GM06990 (cell line): ENCODE measurements at regions not wholly inside any gene's neighbourhood (a gene's known extent, or its start where the extent isn't known, plus 50 kb on each side); places are given as distances from the start of the nearest gene placed in this dataset.

ENCODE experiments used
- DNase-seq: peaks from one replicate; pipeline ENCODE4 v3.0.0-alpha.2; 2011; ENCODE audit not compliant: insufficient read length; ENCODE audit errors: extremely low read depth
- H3K27me3 ChIP-seq: replicated peaks from 2 replicates; pipeline ENCODE4 v1.6.0; 2011; ENCODE audit warnings: low read length; ENCODE audit not compliant: control insufficient read depth, insufficient read depth
- H3K36me3 ChIP-seq: 2 replicates; pipeline ENCODE4 v1.5.1; 2011; ENCODE audit warnings: low read length; ENCODE audit not compliant: control insufficient read depth, insufficient read depth
- H3K4me3 ChIP-seq: replicated peaks from 2 replicates; pipeline ENCODE4 v1.5.1; 2011; ENCODE audit warnings: low read depth, mild to moderate bottlenecking, control low read depth, low read length
- CTCF ChIP-seq: IDR thresholded peaks from 2 replicates; pipeline ENCODE4 v1.5.1; 2011; ENCODE audit warnings: low read length, control low read depth, mild to moderate bottlenecking, inconsistent platforms; ENCODE audit not compliant: insufficient read depth, poor library complexity, severe bottlenecking

GRCh38 chr10:105674448-105674847, 1033.4 kb downstream of the SORCS3 start:
- TF ChIP-seq CTCF: no peak
- Histone ChIP-seq H3K4me3 (no peak overlapping the region), H3K36me3 (no peaks in the 10 kb centered on the region), H3K27me3 (no peaks in the 10 kb centered on the region)
- DNase-seq: no peak

GRCh38 chr10:105658696-105659095, 1017.6 kb downstream of the SORCS3 start:
- no peak for TF ChIP-seq CTCF
- no peak for DNase-seq
- no peaks in the 10 kb centered on the region for H3K36me3 ChIP-seq
- H3K4me3 ChIP-seq: no peak overlapping the region
- H3K27me3 ChIP-seq: no peaks in the 10 kb centered on the region

- H3K4me3 ChIP-seq: no peak overlapping the region
- DNase-seq: no peak
- no peaks in the 10 kb centered on the region for H3K36me3 ChIP-seq
- no peaks in the 10 kb centered on the region for H3K27me3 ChIP-seq
- no peak for TF ChIP-seq CTCF
Measured at GRCh38 chr10:105656856-105657255, 1015.8 kb downstream of the SORCS3 start.

GRCh38 chr10:105650306-105650705, 1009.2 kb downstream of the SORCS3 start:
- no peaks in the 10 kb centered on the region for H3K36me3 ChIP-seq
- H3K27me3 ChIP-seq: no peaks in the 10 kb centered on the region
- no peak overlapping the region for H3K4me3 ChIP-seq
- TF ChIP-seq CTCF: no peak
- no peak for DNase-seq

- Histone ChIP-seq H3K36me3 (no peaks in the 10 kb centered on the region), H3K4me3 (no peak overlapping the region), H3K27me3 (no peaks in the 10 kb centered on the region)
- no peak for DNase-seq
- no peak for TF ChIP-seq CTCF
Measured at GRCh38 chr10:105647354-105647753, 1006.3 kb downstream of the SORCS3 start.

GRCh38 chr10:105644978-105645377, 1003.9 kb downstream of the SORCS3 start:
- H3K36me3 ChIP-seq: no peaks in the 10 kb centered on the region
- TF ChIP-seq CTCF: no peak
- no peak for DNase-seq
- H3K4me3 ChIP-seq: no peak overlapping the region
- no peaks in the 10 kb centered on the region for H3K27me3 ChIP-seq
